ENCODE measurements at regions not wholly inside any gene's neighbourhood (a gene's known extent, or its start where the extent isn't known, plus 50 kb on each side); places are given as distances from the start of the nearest gene placed in this dataset.

GRCh38 chr5:128668921-128669320, 130.9 kb upstream of the FBN2 start:
- TF ChIP-seq RARB (CRISPR knock-in tag; IDR thresholded peaks at IDR 0.05) (no peak), ARNTL (CRISPR knock-in tag; IDR thresholded peaks at IDR 0.05; ENCODE audit: borderline replicate concordance, low read depth) (no peak), ZFP30 (CRISPR knock-in tag; IDR thresholded peaks at IDR 0.05) (no peak), CSDC2 (CRISPR knock-in tag; IDR thresholded peaks at IDR 0.05) (no peak)
- TF ChIP-seq, protein P1, sequence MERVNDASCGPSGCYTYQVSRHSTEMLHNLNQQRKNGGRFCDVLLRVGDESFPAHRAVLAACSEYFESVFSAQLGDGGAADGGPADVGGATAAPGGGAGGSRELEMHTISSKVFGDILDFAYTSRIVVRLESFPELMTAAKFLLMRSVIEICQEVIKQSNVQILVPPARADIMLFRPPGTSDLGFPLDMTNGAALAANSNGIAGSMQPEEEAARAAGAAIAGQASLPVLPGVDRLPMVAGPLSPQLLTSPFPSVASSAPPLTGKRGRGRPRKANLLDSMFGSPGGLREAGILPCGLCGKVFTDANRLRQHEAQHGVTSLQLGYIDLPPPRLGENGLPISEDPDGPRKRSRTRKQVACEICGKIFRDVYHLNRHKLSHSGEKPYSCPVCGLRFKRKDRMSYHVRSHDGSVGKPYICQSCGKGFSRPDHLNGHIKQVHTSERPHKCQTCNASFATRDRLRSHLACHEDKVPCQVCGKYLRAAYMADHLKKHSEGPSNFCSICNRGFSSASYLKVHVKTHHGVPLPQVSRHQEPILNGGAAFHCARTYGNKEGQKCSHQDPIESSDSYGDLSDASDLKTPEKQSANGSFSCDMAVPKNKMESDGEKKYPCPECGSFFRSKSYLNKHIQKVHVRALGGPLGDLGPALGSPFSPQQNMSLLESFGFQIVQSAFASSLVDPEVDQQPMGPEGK (CRISPR knock-in tag; IDR thresholded peaks at IDR 0.05; ENCODE audit: borderline replicate concordance): no peak
- no peak for ATAC-seq

DNA sequence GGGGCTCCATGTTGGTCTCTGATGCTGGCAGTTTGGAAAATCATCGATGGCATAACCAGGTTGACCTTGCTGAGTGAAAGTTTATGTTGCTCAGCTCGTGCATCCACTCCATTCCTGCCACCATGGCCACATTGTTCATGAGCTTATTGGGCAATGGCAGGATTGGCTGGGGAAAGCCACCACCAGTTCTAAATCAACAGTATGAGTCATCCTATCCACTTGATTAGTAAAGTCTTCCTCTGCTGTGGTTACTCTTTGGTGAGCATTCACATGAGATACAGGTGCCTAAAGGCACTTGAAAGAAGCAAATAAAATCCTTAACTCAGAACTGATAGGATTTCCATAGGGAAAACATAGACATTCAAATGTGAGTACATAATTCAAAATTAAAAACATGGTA, 131.8 kb upstream of the FBN2 start:
- ATAC-seq: no peak
- TF ChIP-seq TOX (CRISPR knock-in tag; IDR thresholded peaks at IDR 0.05; ENCODE audit: borderline replicate concordance) (no peak), ZNF70 (CRISPR knock-in tag; IDR thresholded peaks at IDR 0.05) (no peak), RARB (CRISPR knock-in tag; IDR thresholded peaks at IDR 0.05) (no peak), CSDC2 (CRISPR knock-in tag; IDR thresholded peaks at IDR 0.05) (no peak), ZNF8 (CRISPR knock-in tag; IDR thresholded peaks at IDR 0.05) (no peak), TCF4 (CRISPR knock-in tag; IDR thresholded peaks at IDR 0.05; ENCODE audit: borderline replicate concordance) (no peak), BACH2 (CRISPR knock-in tag; IDR thresholded peaks at IDR 0.05; ENCODE audit: borderline replicate concordance) (no peak), ZNF565 (CRISPR knock-in tag; conservative IDR thresholded peaks at IDR 0.05; ENCODE audit: low read depth) (no peak), ZFP3 (CRISPR knock-in tag; IDR thresholded peaks at IDR 0.05) (no peak), OSR1 (CRISPR knock-in tag; IDR thresholded peaks at IDR 0.05) (no peak), ISL1 (CRISPR knock-in tag; IDR thresholded peaks at IDR 0.05) (no peak), POU6F1 (CRISPR knock-in tag; IDR thresholded peaks at IDR 0.05; ENCODE audit: borderline replicate concordance, low read depth) (no peak), ZFP30 (CRISPR knock-in tag; IDR thresholded peaks at IDR 0.05) (no peak), CSRNP3 (CRISPR knock-in tag; IDR thresholded peaks at IDR 0.05) (no peak)
- TF ChIP-seq, protein P1 (CRISPR knock-in tag; IDR thresholded peaks at IDR 0.05; ENCODE audit: borderline replicate concordance): no peak

GRCh38 chr5:128671943-128672342, 133.9 kb upstream of the FBN2 start:
- no peak for ATAC-seq
- TF ChIP-seq POU6F1 (CRISPR knock-in tag; IDR thresholded peaks at IDR 0.05; ENCODE audit: borderline replicate concordance, low read depth) (no peak), ZFP30 (CRISPR knock-in tag; IDR thresholded peaks at IDR 0.05) (no peak), BACH2 (CRISPR knock-in tag; IDR thresholded peaks at IDR 0.05; ENCODE audit: borderline replicate concordance) (no peak), OSR1 (CRISPR knock-in tag; IDR thresholded peaks at IDR 0.05) (no peak), TCF4 (CRISPR knock-in tag; IDR thresholded peaks at IDR 0.05; ENCODE audit: borderline replicate concordance) (no peak), ARNTL (CRISPR knock-in tag; IDR thresholded peaks at IDR 0.05; ENCODE audit: borderline replicate concordance, low read depth) (no peak), SNAI2 (CRISPR knock-in tag; IDR thresholded peaks at IDR 0.05) (no peak), ZNF8 (CRISPR knock-in tag; IDR thresholded peaks at IDR 0.05) (no peak), ZFP3 (CRISPR knock-in tag; IDR thresholded peaks at IDR 0.05) (no peak), ISL1 (CRISPR knock-in tag; IDR thresholded peaks at IDR 0.05) (no peak), ZNF565 (CRISPR knock-in tag; conservative IDR thresholded peaks at IDR 0.05; ENCODE audit: low read depth) (no peak), GLIS3 (CRISPR knock-in tag; IDR thresholded peaks at IDR 0.05) (no peak), PPARA (CRISPR knock-in tag; IDR thresholded peaks at IDR 0.05; ENCODE audit: borderline replicate concordance) (no peak), RARB (CRISPR knock-in tag; IDR thresholded peaks at IDR 0.05) (no peak), ZNF70 (CRISPR knock-in tag; IDR thresholded peaks at IDR 0.05) (no peak), CSRNP3 (CRISPR knock-in tag; IDR thresholded peaks at IDR 0.05) (no peak), CSDC2 (CRISPR knock-in tag; IDR thresholded peaks at IDR 0.05) (no peak)
- TF ChIP-seq, protein P1 (CRISPR knock-in tag; IDR thresholded peaks at IDR 0.05; ENCODE audit: borderline replicate concordance): no peak

Measured in SK-N-SH treated with all-trans-retinoic acid at 6 μM for 48 hours (cell line).